HG03520 (cell line): ENCODE measurements at regions not wholly inside any gene's neighbourhood (a gene's known extent, or its start where the extent isn't known, plus 50 kb on each side); places are given as distances from the start of the nearest gene placed in this dataset.
A peak's percentile ranks its signal among the peaks of the same experiment; 100 is the strongest.

ENCODE experiments used
- ATAC-seq: cut with Tn5 transposase; IDR thresholded peaks from one replicate; pipeline ENCODE4 v1.9.1; 2021; ENCODE audit warnings: mild to moderate bottlenecking, moderate library complexity; ENCODE audit not compliant: unreplicated experiment

DNA sequence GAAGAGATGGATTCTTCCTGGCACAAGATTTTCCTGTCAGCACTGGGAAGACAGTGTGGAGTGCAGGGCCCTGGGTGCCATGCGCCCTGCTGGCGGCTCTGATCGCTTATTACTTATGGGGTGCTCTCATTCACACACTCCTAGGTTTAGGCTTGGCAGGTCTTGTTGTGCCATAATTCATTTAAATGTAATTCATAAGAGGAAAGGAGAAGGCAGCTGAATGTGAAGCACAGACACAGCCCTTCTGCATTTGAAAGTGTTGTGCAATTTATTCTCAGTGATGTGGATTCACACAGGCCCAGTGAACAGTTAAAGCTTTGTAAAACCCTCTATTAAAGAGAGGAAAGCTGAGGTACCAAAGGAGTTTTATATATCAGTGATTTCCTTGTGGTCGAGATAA is 249.7 kb downstream of the C4orf33 start:
- no peak for ATAC-seq

DNA sequence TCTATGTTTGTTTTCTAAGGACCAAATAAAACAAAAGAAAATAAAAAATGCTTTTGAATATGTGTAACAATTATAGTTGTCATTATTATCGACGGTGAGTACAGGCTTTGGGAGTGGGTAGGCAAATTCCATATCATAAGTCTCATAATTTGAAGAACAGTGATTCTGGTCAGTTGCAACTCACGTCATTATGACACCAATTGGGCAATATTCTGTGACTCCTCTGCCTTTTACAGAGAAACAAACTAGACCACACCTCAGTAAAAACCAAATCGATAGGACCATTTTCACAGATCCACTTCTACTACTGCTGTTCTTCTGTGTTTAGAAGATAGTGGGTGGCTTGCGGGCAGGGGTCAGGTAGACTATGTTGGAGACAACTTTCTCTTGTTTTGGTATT is 250.1 kb downstream of the C4orf33 start:
- ATAC-seq = no peak

DNA sequence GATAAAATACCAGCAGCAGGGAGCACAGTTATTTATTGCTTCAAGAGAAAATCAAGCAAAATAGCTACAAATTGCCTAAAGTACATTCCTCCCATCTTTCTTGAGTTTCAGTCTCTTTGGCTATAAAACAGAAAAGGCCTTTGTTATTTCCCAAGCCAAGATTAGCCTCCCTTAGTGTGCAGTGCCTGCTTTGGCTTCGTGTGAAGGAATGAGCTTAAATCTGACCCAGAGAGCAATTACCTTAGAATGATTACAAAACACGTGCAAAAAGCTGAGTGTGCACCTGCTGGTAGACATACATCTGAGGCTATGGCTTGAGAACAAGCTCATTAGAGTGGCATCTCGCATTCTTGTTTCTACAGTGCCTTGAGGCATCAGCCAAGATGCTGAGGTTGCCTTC is 250.8 kb downstream of the C4orf33 start:
- ATAC-seq = no peak

DNA sequence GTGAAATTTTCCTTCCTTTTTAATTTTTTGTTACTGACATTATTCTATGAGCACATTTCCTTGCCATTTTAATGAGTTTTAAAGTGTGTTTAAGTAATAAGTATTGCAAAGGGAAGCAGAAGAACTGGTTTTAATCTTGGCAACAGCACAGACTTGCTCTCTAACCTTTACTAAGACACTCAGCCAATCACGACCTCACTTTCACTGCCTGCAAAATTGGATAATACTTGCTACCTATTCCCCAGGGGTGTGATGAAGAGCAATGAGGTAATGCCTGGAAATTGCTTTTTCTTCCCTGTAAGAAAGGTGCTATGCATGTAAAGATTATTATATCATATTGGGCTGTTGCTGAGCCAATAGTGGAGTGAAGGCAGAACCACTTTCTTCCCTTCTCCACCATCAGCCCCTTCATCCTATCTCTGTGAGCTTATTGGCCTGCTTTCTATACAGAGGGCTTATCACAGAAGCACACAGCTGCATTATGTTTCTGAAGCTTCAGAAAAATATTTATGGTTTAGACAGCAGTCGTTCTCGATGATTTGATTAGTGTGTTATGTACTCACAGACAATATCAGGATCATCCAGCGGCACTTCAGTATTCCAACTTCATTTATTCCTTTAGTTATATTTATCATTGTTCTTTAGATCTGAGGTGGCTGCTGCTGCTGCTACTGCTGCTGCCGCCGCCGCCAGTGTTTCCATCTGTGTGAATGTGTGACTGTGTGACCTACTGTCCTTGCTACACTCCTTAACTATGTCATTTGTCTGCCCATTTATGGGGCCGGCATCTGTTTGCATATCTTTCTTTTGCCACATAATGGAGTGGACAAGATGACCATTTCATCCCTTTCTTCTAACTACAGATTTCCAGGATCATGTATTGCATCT is 255.1 kb downstream of the C4orf33 start:
- ATAC-seq = no peak

DNA sequence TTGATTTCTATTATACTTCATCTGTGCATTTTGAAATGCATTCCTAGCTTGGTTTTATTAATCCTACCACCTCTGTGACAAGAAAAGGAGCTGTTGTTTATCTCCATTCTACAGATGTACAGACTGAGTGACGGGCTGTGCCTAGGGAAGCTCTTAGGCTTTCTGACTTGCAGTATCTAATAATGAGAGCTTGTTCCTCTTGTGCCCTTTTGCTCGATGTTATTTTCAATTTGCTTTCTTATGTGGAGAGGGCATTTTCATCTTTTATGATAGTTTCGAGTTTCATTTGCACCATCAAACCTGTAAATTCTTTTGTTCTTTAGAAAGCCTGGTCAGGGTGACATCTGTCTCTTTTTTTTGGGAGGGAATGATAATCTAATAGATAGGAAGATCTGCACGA is 256.5 kb downstream of the C4orf33 start:
- no peak for ATAC-seq

DNA sequence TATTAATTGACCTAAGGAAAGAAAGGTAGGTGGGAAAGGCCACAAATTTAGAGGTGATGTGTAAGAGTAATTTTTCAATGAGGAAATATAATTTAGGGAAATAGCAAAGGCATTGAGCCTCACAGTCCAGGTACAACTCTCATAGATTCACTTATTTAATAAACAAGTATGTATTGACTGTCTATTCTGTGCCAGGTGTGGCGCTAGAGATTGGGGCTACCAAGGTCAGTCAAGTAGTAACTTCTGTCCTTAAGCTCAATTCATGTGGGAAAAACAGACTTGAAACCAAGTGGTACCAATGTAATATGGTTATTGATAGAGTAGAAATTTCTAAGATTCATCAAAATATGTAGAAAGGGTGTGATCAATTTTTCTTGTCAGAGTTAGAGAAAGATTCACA is 257.5 kb downstream of the C4orf33 start:
- ATAC-seq = no peak

DNA sequence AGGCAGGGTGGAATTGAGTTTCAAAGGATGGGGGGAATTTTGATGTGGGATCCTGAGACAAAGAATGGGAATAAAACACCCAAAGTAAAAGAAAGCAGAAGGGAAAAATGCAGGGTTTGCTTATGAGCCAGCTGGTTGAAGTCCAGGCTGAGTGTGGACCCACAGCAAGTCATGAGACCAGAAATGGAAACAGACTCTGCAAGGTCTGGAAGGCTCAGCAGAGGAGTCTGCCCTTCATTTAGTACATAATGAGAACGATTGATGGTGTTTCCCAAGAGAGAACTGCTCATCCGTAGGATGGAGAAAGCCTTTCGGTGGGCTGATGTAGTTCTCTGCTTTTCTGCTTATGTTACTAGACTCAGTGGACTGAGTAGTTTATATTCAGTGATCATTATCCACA is 259.1 kb downstream of the C4orf33 start:
- no peak for ATAC-seq

DNA sequence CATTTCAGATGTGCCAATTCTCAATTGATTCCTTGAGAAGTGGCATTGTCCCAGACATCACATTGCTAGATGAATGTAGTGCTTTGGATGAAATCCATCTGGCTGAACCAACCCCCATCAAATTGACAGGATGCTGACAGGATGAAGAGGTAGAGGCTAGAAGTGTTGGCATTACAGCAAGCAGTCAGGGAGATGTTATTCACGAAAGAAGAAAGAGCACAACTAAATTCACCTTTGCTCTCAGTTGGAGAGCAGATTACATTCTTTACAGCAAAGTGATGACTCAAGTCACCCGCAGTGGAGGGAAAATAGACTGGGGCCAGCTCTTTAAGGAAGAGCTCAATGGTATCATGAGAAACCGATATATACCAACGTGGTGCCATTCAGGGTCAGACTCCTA is 259.6 kb downstream of the C4orf33 start:
- no peak for ATAC-seq

DNA sequence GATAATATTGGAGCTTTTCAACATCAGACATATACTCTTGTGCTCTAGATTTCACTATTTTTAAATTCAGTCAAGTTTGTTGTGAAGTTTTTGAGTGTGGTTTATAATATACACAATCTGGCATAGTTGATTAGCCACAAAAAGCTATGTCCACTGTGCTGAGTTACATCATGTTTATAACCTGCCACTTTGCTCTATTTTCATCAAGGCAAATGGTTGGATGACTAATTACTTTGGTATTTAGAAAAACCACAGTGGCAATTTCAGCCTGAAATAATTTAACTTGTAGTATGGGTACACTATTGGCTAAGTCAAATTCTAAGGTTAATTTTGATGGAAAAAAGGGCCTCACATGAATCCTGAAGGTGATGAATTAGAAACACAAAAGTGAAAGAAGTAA is 262.6 kb downstream of the C4orf33 start:
- no peak for ATAC-seq

DNA sequence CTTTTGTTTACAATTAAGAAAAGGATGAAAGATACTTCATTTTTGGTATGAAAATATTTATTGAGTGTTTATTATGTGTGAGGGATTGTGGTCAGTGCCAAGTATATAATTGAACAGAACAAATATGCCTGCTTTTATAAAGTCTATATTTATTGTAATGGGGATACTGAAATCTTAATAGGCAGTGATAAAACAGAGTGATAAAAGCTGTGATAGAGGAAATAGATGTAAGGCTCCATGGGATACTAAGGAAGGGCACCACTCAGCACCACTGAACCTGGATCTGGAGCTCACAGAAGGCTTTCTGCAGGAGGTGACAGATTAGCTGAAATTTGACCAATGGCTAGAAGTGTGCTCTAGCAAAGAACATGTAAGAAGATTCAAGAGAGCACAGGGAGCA is 263.5 kb downstream of the C4orf33 start:
- ATAC-seq = no peak

DNA sequence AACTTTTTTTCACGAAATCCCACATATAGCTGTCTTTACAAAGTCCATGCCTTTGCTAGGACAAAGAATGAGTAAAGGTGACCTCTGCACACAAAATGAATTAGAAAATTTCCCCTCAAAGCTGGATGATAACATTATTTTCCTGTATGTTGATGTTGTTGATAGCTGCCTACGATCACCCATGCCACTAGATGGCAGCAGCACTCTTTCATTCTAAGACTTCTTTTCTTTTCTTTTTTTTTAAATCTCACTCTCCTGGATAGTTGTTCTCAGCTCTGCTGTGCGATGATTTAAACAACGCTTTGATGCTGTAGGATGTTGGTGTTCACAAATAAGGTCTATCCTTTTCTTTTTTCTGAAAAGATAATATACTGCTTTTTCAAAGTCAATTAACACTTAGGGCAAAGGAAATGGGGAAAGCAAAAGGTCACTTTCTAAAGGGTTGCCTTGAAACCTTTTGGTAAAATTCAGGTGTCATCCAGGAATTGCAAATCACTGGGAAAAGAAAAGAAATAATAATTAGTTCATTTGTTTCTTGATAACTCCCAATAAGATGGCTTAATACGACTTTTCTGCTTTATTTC is 266.8 kb downstream of the C4orf33 start:
- ATAC-seq = peak; percentile 84

DNA sequence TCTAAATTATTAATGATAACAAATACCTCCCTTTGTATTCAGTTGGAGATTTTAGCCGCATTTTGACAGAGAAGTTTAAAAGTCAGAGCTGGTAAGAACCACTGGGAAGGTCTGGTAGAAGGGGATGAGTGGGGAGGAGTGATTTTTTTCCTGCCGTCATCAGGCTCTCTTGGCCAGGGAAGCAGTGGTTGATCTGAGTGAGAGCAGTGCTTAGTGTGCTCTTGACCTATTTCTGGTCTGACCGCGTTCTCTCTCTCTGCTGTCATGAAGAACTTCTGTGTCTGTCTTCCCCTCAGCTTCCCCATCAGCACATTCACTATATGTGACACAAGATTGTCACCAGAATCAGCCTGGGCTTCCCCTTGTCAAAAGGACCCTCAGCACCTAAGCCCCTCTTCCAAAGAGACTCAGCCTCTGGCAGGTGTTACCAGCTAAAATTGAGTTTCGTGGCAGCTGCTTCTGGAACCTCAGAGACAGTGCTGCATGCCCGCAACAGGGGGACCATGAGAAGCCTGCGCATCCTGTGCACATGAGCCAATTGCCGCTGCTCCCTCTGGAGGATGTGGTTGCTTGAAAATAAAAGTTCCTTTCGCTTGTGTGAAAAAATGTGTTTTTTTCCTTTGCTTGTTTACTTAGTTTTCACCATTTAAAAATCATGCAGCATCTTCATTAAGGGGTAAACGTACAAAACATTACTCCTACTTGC is 268.9 kb downstream of the C4orf33 start:
- ATAC-seq = no peak

DNA sequence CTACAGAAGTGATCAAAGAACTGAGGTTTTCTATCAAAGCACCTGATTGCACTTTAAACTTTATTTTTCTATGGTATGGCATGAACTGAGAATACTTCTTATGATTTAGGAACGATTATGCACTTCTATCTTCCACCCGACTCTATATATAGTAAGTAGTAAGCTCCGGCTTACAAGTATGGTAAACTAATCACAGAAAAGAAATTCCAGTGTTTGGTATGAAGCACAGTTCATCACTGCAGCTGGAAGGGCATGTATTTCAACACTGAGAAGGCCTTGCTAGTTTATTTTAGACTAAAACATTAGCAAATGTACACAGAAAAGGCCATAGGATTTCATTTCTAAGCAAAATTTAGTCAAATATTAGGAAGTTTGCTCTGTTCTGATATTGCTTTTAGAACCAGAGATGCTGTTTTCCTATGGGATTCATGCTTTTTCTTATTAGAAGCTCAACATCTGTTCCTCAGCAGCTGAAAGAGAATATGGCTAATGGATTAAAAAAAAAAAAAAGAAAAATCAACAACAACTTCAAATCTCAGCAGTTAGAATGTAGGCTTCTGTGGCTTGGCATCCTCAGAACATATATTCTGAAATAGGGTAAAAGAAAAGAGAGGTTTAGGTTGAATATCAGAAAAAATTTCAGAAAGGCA is 273.5 kb downstream of the C4orf33 start:
- no peak for ATAC-seq

DNA sequence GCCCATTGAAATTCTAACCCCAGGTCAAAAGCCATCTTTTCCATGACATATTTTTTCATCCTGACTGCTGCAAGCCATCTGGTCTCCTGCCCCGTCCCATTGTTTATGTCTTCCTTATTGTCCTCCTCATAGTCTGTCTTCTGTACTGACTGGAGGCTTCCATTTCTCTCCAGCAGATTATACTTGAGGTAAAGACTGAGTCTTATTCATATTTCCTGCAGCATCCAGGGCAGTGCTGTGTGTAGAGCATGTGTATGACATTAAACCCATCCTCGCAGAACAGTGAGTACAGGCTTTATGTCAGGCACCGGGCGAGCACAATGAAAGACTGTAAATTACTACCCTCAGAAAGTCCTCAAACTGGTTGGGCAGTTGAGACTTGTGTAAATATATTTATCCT is 275.1 kb downstream of the C4orf33 start:
- ATAC-seq = no peak

DNA sequence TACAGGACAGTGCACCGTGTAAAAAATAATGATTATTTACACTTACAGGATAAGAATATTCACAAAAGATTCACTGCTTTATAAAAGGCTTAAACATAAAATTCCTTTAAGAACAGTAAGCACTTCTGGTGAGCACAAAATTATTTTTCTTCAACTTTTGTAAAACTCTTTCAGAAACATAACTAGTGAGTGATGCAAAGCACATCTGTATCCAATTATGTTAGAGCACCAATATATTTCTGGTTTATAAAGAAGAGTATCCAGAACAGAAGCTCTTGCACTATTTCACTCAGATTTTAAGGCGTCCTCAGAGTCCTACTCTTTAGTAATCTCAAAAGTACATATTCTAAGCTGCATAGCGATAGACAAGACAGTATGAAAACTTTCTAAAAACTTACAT is 276.0 kb downstream of the C4orf33 start:
- no peak for ATAC-seq

DNA sequence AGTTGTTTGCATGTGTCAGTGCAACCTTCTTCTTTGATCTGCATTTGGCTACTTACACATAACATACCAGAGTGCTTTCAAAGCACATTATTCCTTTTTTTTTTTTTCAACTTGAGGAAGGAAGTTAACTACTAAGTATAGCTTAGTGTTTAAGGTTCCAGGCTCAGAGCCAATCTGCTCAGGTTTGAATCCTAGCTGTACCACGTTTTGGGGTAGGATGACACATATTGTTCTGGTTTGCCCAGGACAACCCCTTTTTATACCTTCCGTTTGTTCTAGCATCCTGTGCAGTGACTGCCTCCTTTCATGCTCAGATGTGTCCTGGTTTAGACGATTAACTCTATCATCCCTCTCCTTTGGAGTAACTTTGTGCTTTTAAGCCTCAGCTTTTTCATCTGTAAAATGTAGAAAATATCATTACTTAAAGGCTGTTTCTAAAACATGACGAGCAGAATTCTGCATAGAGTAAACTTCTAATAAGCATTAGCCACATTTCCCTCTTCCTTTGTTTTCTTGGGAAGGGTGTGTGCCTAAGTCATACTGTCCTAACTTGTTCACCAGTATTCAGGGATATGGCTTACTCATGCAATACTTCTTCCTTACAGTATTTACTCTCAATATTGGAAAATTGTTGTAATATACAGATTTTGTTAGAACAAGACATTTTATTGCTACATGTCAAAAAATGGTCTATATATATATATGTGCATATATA is 281.3 kb downstream of the C4orf33 start:
- ATAC-seq = no peak

DNA sequence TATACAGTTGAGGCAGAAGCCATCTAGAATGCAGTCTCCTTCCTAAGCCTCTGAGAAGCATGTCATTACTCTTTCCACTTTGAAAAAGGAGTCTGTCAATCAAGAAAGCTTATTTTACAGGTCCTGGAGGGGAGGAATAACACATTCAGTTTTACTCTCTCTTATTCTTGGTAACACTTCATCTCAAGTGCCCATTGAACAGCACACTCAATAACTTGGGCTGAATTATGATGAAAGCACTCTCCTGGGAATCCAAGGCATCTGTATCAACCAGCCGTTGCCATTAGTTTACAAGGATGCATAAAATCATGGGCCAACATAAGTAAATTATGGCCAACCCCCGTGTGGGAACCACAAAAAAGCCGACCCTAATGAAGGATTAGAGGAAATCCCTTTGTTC is 282.4 kb downstream of the C4orf33 start:
- no peak for ATAC-seq

DNA sequence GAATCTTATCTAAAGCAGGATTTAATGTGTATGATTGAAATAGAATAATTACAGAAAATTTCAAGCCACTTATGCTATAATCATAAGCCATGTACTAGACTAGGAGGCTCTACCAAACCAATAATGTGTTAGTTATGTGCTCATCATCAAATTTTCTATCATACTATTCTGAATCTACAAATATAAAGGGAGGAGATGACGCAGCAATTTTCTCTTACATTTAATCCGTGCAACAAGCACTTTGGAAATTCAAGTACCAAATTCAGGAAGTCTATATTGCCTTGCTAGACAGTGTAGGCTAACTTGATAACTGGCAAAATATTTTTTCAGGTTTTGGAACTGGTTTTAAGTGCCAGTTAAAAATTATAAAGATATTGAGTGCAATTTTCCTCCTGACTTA is 283.5 kb downstream of the C4orf33 start:
- no peak for ATAC-seq

DNA sequence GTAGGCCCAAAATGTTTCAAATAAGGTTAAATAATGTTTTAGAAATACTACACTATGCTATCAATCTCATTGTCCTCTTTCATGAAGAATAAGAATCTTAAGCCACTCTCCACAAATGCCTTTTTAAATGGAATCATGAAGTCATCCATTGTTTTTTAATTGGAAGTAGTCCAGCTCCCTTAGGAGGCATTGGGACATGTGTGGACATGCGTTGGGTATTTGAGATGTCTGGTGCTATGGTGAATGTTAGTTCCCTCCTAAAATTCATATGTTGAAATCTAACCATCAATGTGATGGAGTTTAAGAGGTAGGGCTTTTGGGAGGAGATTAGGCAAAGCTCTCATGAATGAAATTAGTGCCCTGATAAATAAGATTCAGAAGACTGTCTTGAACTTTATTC is 289.0 kb downstream of the C4orf33 start:
- ATAC-seq = no peak

DNA sequence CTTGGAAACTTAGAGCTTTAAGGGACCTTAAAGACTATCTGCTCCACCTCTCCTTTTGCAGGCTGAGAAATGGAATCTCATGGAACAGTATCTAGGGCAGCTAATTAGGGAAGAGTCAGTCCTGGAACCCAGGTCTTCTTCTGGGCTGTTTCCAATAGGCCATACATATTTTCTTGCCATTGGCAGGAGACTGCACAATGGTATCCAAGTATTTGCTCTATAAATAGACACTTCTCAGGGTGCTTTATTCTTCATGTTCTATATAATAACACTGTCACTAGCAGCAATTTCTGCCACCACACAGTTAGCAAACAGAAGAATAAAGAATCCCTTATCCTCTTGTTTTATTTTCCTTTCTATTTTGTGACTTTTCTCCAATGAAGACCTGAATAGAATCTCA is 291.7 kb downstream of the C4orf33 start:
- ATAC-seq = no peak

DNA sequence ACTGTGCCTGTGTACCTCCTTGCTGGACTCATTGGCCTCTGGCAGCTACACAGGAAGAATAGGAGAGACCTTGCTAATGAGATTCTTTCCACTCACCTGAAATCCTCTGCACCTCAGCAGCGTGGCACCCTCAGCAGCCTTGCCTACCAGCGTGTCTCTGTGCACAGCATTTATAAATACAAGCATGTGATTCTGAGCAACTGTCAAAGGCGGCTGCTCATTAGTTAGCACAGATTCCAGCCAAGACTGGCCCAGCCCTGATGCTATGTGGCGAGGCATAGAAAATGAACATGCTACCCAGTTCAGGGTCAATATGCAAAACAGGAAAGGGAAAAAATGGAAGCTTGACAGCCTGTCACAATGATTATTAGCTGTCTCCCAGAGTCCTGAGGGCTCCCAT is 298.0 kb downstream of the C4orf33 start:
- ATAC-seq = no peak
